OCI-LY7 (cell line): ENCODE measurements at regions not wholly inside any gene's neighbourhood (a gene's known extent, or its start where the extent isn't known, plus 50 kb on each side); places are given as distances from the start of the nearest gene placed in this dataset.

ENCODE experiments used
- BruUV-seq: library from RNA; stranded (reverse); fragments of 400-500 nt; replicated peaks from 2 replicates; lab custom pipeline; 2021; lab: Mats Ljungman, UMichigan
- CTCF ChIA-PET: fragments of 300-600 bp; sonication (Branson Sonifier 250); formaldehyde crosslinking; loops from one replicate; lab custom pipeline; 2022; ENCODE audit warnings: antibody characterized with exemption; ENCODE audit not compliant: unreplicated experiment; lab: Charles Lee
- POLR2A ChIA-PET: fragments of 300-600 bp; sonication (Branson Sonifier 250); formaldehyde crosslinking; loops from one replicate; lab custom pipeline; 2022; ENCODE audit warnings: antibody characterized with exemption; lab: Charles Lee
- DNase-seq: peaks from one replicate; pipeline ENCODE4 v3.0.0-alpha.2; 2015; ENCODE audit warnings: low spot score
- H2AFZ ChIP-seq: fragments of 200-600 bp; sonication (generic), shearing (Covaris generic); 2 replicates; pipeline ENCODE4 v1.6.1; 2014; ENCODE audit warnings: mild to moderate bottlenecking, antibody characterized with exemption, low read length, moderate library complexity
- H3K27ac ChIP-seq: fragments of 200-600 bp; sonication (generic); 2 replicates; pipeline ENCODE4 v1.5.1; 2014; ENCODE audit warnings: mixed run types, low read depth, mild to moderate bottlenecking, moderate library complexity, low read length, inconsistent platforms; ENCODE audit not compliant: poor library complexity, severe bottlenecking
- H3K36me3 ChIP-seq: fragments of 200-600 bp; sonication (generic); 2 replicates; pipeline ENCODE4 v1.6.1; 2014; ENCODE audit warnings: mild to moderate bottlenecking, antibody characterized with exemption, low read length, moderate library complexity, mixed read lengths; ENCODE audit not compliant: insufficient read depth
- H3K4me1 ChIP-seq: fragments of 200-600 bp; sonication (generic); 2 replicates; pipeline ENCODE4 v1.5.1; 2014; ENCODE audit warnings: mild to moderate bottlenecking, low read length; ENCODE audit not compliant: insufficient read depth, poor library complexity, severe bottlenecking
- H3K4me2 ChIP-seq: fragments of 200-600 bp; sonication (generic); 2 replicates; pipeline ENCODE4 v1.6.1; 2014; ENCODE audit warnings: mild to moderate bottlenecking, low read length
- H3K4me3 ChIP-seq: fragments of 200-600 bp; sonication (generic); 2 replicates; pipeline ENCODE4 v1.5.1; 2014; ENCODE audit warnings: mild to moderate bottlenecking, low read depth, low read length; ENCODE audit not compliant: poor library complexity, severe bottlenecking
- H3K79me2 ChIP-seq: fragments of 200-600 bp; sonication (generic); 2 replicates; pipeline ENCODE4 v1.6.1; 2016; ENCODE audit warnings: low read depth, mild to moderate bottlenecking, low read length, moderate library complexity, mixed read lengths; ENCODE audit not compliant: insufficient read depth
- H3K9me2 ChIP-seq: fragments of 200-600 bp; sonication (generic); 2 replicates; pipeline ENCODE4 v1.6.1; 2016; ENCODE audit warnings: mild to moderate bottlenecking, low read length, mixed read lengths; ENCODE audit not compliant: insufficient read depth
- H3K9me3 ChIP-seq: fragments of 200-600 bp; sonication (generic); 2 replicates; pipeline ENCODE4 v1.6.1; 2014; ENCODE audit warnings: mild to moderate bottlenecking, mixed run types, low read length, mixed read lengths
- H4K20me1 ChIP-seq: fragments of 200-600 bp; sonication (generic); 2 replicates; pipeline ENCODE4 v1.6.1; 2014; ENCODE audit warnings: mild to moderate bottlenecking, antibody characterized with exemption, low read length, moderate library complexity, mixed read lengths; ENCODE audit not compliant: insufficient read depth
- CTCF ChIP-seq: fragments of 200-600 bp; sonication (generic); conservative IDR thresholded peaks from 2 replicates; pipeline ENCODE4 v1.5.1; 2014; ENCODE audit warnings: mild to moderate bottlenecking, antibody characterized with exemption, low read length, moderate library complexity, mixed read lengths
- EZH2phosphoT487 ChIP-seq: fragments of 200-600 bp; sonication (generic); IDR thresholded peaks from 2 replicates; pipeline ENCODE4 v1.6.1; 2018; ENCODE audit warnings: low read depth, borderline replicate concordance, mild to moderate bottlenecking, mixed run types, antibody characterized with exemption, low read length, moderate library complexity, mixed read lengths
- intact Hi-C: fragments of 100-400 bp; cut with micrococcal nuclease; formaldehyde crosslinking; loops from one replicate; pipeline ENCODE4 v1.10.0; 2022; ENCODE audit not compliant: unreplicated experiment

GRCh38 chr22:26992556-26992955 lies 335.2 kb downstream of the MIAT start:
- ChIA-PET POLR2A (no interaction called here), CTCF (no interaction called here)
- no peak overlapping the region for H3K4me2 ChIP-seq
- H3K36me3 ChIP-seq: no peaks in the 10 kb centered on the region
- no peak overlapping the region for H3K4me3 ChIP-seq
- intact Hi-C loops: no loop called here
- DNase-seq: no peak
- no peak overlapping the region for H2AFZ ChIP-seq
- no peaks in the 10 kb centered on the region for H3K79me2 ChIP-seq
- no peaks in the 10 kb centered on the region for H3K9me3 ChIP-seq
- TF ChIP-seq EZH2phosphoT487 (no peak), CTCF (no peak)
- H3K4me1 ChIP-seq: no peaks in the 10 kb centered on the region
- H4K20me1 ChIP-seq: no peaks in the 10 kb centered on the region
- H3K9me2 ChIP-seq: no peaks in the 10 kb centered on the region
- H3K27ac ChIP-seq: no peak overlapping the region
- no TSS peak for BruUV-seq

GRCh38 chr22:26993886-26994285 lies 336.5 kb downstream of the MIAT start:
- TF ChIP-seq EZH2phosphoT487 (no peak), CTCF (no peak)
- H3K9me2 ChIP-seq: no peaks in the 10 kb centered on the region
- H3K4me3 ChIP-seq: no peak overlapping the region
- H4K20me1 ChIP-seq: no peaks in the 10 kb centered on the region
- intact Hi-C loops: no loop called here
- no peak for DNase-seq
- BruUV-seq: no TSS peak
- CTCF ChIA-PET: no interaction called here
- POLR2A ChIA-PET: no interaction called here
- H3K4me2 ChIP-seq: no peak overlapping the region
- H3K9me3 ChIP-seq: no peaks in the 10 kb centered on the region
- H3K36me3 ChIP-seq: no peaks in the 10 kb centered on the region
- no peak overlapping the region for H3K27ac ChIP-seq
- no peaks in the 10 kb centered on the region for H3K79me2 ChIP-seq
- H3K4me1 ChIP-seq: no peaks in the 10 kb centered on the region
- H2AFZ ChIP-seq: no peak overlapping the region

- H3K9me3 ChIP-seq: no peaks in the 10 kb centered on the region
- TF ChIP-seq CTCF (no peak), EZH2phosphoT487 (no peak)
- CTCF ChIA-PET: no interaction called here
- no peaks in the 10 kb centered on the region for H3K4me1 ChIP-seq
- DNase-seq: no peak
- intact Hi-C loops: no loop called here
- no peaks in the 10 kb centered on the region for H3K36me3 ChIP-seq
- BruUV-seq: no TSS peak
- H3K79me2 ChIP-seq: no peaks in the 10 kb centered on the region
- H3K4me2 ChIP-seq: no peak overlapping the region
- no peaks in the 10 kb centered on the region for H3K9me2 ChIP-seq
- H3K27ac ChIP-seq: no peak overlapping the region
- H4K20me1 ChIP-seq: no peaks in the 10 kb centered on the region
- POLR2A ChIA-PET: no interaction called here
- no peak overlapping the region for H2AFZ ChIP-seq
- no peak overlapping the region for H3K4me3 ChIP-seq
Observed at GRCh38 chr22:26994801-26995200, 337.4 kb downstream of the MIAT start.
